Mesendoderm (in vitro differentiated cells): ENCODE measurements at regions not wholly inside any gene's neighbourhood (a gene's known extent, or its start where the extent isn't known, plus 50 kb on each side); places are given as distances from the start of the nearest gene placed in this dataset.

Source experiments
- DNase-seq: peaks from one replicate; pipeline ENCODE4 v3.0.0; 2013
- H2AK5ac ChIP-seq: 2 replicates; pipeline ENCODE4 v1.6.1; 2013; ENCODE audit warnings: low read length, inconsistent platforms
- H2BK120ac ChIP-seq: 2 replicates; pipeline ENCODE4 v1.6.1; 2013; ENCODE audit warnings: low read depth, mild to moderate bottlenecking, low read length, moderate library complexity, mixed read lengths
- H2BK15ac ChIP-seq: replicated peaks from 2 replicates; pipeline ENCODE4 v1.6.1; 2013; ENCODE audit warnings: low read depth, mild to moderate bottlenecking, moderate library complexity
- H2BK5ac ChIP-seq: 2 replicates; pipeline ENCODE4 v1.6.1; 2013; ENCODE audit warnings: low read length, inconsistent platforms
- H3K18ac ChIP-seq: 2 replicates; pipeline ENCODE4 v1.6.1; 2013; ENCODE audit warnings: mild to moderate bottlenecking, low read length, mixed read lengths
- H3K23ac ChIP-seq: one replicate; pipeline ENCODE4 v1.6.1; 2013; ENCODE audit warnings: low read length
- H3K27ac ChIP-seq: 2 replicates; pipeline ENCODE4 v1.5.1; 2013; ENCODE audit warnings: low read depth, mild to moderate bottlenecking, inconsistent platforms, low read length, moderate library complexity
- H3K27me3 ChIP-seq: 2 replicates; pipeline ENCODE4 v1.6.1; 2013; ENCODE audit warnings: low read length, control low read depth, mild to moderate bottlenecking, inconsistent platforms; ENCODE audit not compliant: insufficient read depth, poor library complexity
- H3K36me3 ChIP-seq: 2 replicates; pipeline ENCODE4 v1.6.1; 2013; ENCODE audit warnings: low read length, inconsistent platforms; ENCODE audit not compliant: control insufficient read depth, insufficient read depth
- H3K4ac ChIP-seq: one replicate; pipeline ENCODE4 v1.6.1; 2013; ENCODE audit warnings: low read depth, mild to moderate bottlenecking, low read length, moderate library complexity
- H3K4me1 ChIP-seq: 2 replicates; pipeline ENCODE4 v1.6.1; 2013; ENCODE audit warnings: low read depth, low read length, inconsistent platforms; ENCODE audit not compliant: control insufficient read depth
- H3K4me2 ChIP-seq: 2 replicates; pipeline ENCODE4 v1.6.1; 2013; ENCODE audit warnings: low read length
- H3K4me3 ChIP-seq: 2 replicates; pipeline ENCODE4 v1.5.1; 2013; ENCODE audit warnings: mild to moderate bottlenecking, low read length
- H3K56ac ChIP-seq: one replicate; pipeline ENCODE4 v1.6.1; 2013; ENCODE audit warnings: low read length
- H3K79me1 ChIP-seq: 2 replicates; pipeline ENCODE4 v1.6.1; 2013; ENCODE audit warnings: low read length, inconsistent platforms
- H3K79me2 ChIP-seq: 2 replicates; pipeline ENCODE4 v1.6.1; 2013; ENCODE audit warnings: mild to moderate bottlenecking, low read length; ENCODE audit not compliant: control insufficient read depth, insufficient read depth
- H3K9ac ChIP-seq: 2 replicates; pipeline ENCODE4 v1.6.1; 2013; ENCODE audit warnings: low read length, inconsistent platforms
- H4K5ac ChIP-seq: one replicate; pipeline ENCODE4 v1.6.1; 2013; ENCODE audit warnings: low read length
- H4K8ac ChIP-seq: one replicate; pipeline ENCODE4 v1.6.1; 2013; ENCODE audit warnings: low read depth, mild to moderate bottlenecking, control low read depth, low read length, moderate library complexity
- WGBS: extraction: QIAGEN DNeasy Blood & Tissue Kit; methylation state at CpG from one replicate; pipeline ENCODE4 v1.1.7; 2013; ENCODE audit warnings: low lambda C conversion rate, missing lambda C conversion rate; ENCODE audit not compliant: insufficient coverage; ENCODE audit errors: extremely low coverage; 5-methylcytosine and 5-hydroxymethylcytosine counted together

GRCh38 chr1:198861636-198862035, 222.8 kb downstream of the PTPRC start:
- no peak overlapping the region for H3K4ac ChIP-seq
- no peak overlapping the region for H3K56ac ChIP-seq
- no peak overlapping the region for H2BK120ac ChIP-seq
- H2BK15ac ChIP-seq: no peak overlapping the region
- WGBS: no CpG with 5 or more reads among the region's 2 CpGs
- no peak for DNase-seq
- H3K27me3 ChIP-seq: no peaks in the 10 kb centered on the region
- no peak overlapping the region for H3K27ac ChIP-seq
- no peak overlapping the region for H2AK5ac ChIP-seq
- no peak overlapping the region for H3K23ac ChIP-seq
- no peak overlapping the region for H4K8ac ChIP-seq
- no peaks in the 10 kb centered on the region for H3K79me1 ChIP-seq
- no peaks in the 10 kb centered on the region for H3K36me3 ChIP-seq
- H3K4me1 ChIP-seq: no peaks in the 10 kb centered on the region
- no peak overlapping the region for H3K18ac ChIP-seq
- H3K79me2 ChIP-seq: no peaks in the 10 kb centered on the region
- H3K4me2 ChIP-seq: no peak overlapping the region
- no peak overlapping the region for H4K5ac ChIP-seq
- no peak overlapping the region for H2BK5ac ChIP-seq
- no peak overlapping the region for H3K9ac ChIP-seq
- H3K4me3 ChIP-seq: no peak overlapping the region

- Histone ChIP-seq H3K56ac (no peak overlapping the region), H2BK120ac (no peak overlapping the region), H4K8ac (no peak overlapping the region), H2AK5ac (no peak overlapping the region), H2BK15ac (no peak overlapping the region), H2BK5ac (no peak overlapping the region), H3K4me3 (no peak overlapping the region), H3K27ac (no peak overlapping the region), H3K9ac (no peak overlapping the region), H3K18ac (no peak overlapping the region), H3K4me2 (no peak overlapping the region), H3K36me3 (no peaks in the 10 kb centered on the region), H3K4ac (no peak overlapping the region), H3K79me2 (no peaks in the 10 kb centered on the region), H3K23ac (no peak overlapping the region), H3K79me1 (no peaks in the 10 kb centered on the region), H4K5ac (no peak overlapping the region), H3K27me3 (no peaks in the 10 kb centered on the region), H3K4me1 (no peaks in the 10 kb centered on the region)
- WGBS: 100% methylated on average over 3 of the region's 4 CpGs
- DNase-seq: no peak
Observed at GRCh38 chr1:198864695-198865094, 225.9 kb downstream of the PTPRC start.

- no peak for DNase-seq
- no peak overlapping the region for H3K56ac ChIP-seq
- H3K4me1 ChIP-seq: no peaks in the 10 kb centered on the region
- H2BK5ac ChIP-seq: no peak overlapping the region
- H2BK120ac ChIP-seq: no peak overlapping the region
- no peak overlapping the region for H3K27ac ChIP-seq
- H3K36me3 ChIP-seq: no peaks in the 10 kb centered on the region
- H3K79me1 ChIP-seq: no peaks in the 10 kb centered on the region
- H2AK5ac ChIP-seq: no peak overlapping the region
- H4K5ac ChIP-seq: no peak overlapping the region
- no peak overlapping the region for H3K4ac ChIP-seq
- no peaks in the 10 kb centered on the region for H3K27me3 ChIP-seq
- no peak overlapping the region for H2BK15ac ChIP-seq
- no peak overlapping the region for H3K23ac ChIP-seq
- no peaks in the 10 kb centered on the region for H3K79me2 ChIP-seq
- WGBS: no CpG with 5 or more reads among the region's 2 CpGs
- H3K4me2 ChIP-seq: no peak overlapping the region
- no peak overlapping the region for H4K8ac ChIP-seq
- H3K18ac ChIP-seq: no peak overlapping the region
- H3K4me3 ChIP-seq: no peak overlapping the region
- H3K9ac ChIP-seq: no peak overlapping the region
Observed at GRCh38 chr1:198865319-198865718, 226.5 kb downstream of the PTPRC start.

DNA sequence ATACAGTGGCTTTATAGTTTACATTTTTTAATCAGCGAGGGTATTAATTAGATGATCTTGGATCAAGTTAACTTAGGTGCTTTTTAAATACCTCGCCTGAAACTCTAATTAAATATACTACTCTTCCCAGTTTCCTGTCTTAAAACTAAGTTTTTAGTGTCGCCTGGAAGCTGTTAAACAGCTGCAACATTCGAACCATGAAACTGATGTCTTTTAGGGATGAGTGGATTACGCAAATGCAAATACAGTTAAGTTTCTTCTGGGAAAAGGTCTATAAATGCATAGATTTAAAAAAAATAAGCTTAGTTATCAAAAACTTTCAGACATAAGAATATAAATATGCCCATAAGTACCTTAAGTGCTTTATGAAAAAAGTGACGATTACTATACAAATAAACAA, 228.3 kb downstream of the PTPRC start:
- no CpG with 5 or more reads among the region's 6 CpGs for WGBS
- H2BK120ac ChIP-seq: no peak overlapping the region
- no peak overlapping the region for H2BK5ac ChIP-seq
- no peak overlapping the region for H3K56ac ChIP-seq
- no peak overlapping the region for H3K9ac ChIP-seq
- no peaks in the 10 kb centered on the region for H3K79me1 ChIP-seq
- no peaks in the 10 kb centered on the region for H3K4me1 ChIP-seq
- no peaks in the 10 kb centered on the region for H3K79me2 ChIP-seq
- no peak overlapping the region for H3K4ac ChIP-seq
- H4K8ac ChIP-seq: no peak overlapping the region
- H2BK15ac ChIP-seq: no peak overlapping the region
- H3K27ac ChIP-seq: no peak overlapping the region
- H2AK5ac ChIP-seq: no peak overlapping the region
- H4K5ac ChIP-seq: no peak overlapping the region
- no peak overlapping the region for H3K23ac ChIP-seq
- no peak overlapping the region for H3K4me3 ChIP-seq
- DNase-seq: no peak
- no peak overlapping the region for H3K4me2 ChIP-seq
- no peaks in the 10 kb centered on the region for H3K27me3 ChIP-seq
- no peak overlapping the region for H3K18ac ChIP-seq
- no peaks in the 10 kb centered on the region for H3K36me3 ChIP-seq

DNA sequence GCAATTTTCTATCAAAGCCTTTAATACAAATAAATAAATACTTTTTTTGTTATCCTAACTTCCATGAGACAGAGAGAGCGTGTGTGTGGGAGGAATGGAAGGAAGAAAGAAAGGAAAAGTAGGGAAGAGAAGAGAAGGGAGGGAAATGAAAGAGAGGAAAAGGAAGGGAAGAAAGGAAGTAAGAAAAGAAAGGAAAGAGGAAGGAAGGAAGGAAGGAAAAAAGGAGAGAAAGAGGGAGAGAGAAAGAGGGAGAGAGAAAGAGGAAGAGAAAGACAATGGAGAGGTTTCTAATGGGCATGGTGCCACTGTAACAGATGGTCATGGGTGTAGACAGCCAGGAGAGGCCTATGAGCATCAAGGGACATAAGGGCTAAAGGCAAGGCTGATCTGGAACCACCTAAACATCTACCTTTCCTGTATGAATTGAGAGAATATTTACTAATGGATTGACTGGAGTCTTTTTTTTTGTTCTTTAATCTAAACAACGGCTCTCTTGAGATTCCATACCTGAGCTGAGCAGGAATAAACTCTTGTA, 234.9 kb downstream of the PTPRC start:
- no peaks in the 10 kb centered on the region for H3K36me3 ChIP-seq
- H3K79me1 ChIP-seq: no peaks in the 10 kb centered on the region
- H3K4me3 ChIP-seq: no peak overlapping the region
- H3K4me1 ChIP-seq: no peaks in the 10 kb centered on the region
- no peak overlapping the region for H2BK5ac ChIP-seq
- H3K9ac ChIP-seq: no peak overlapping the region
- no peak overlapping the region for H3K4ac ChIP-seq
- no peak overlapping the region for H4K8ac ChIP-seq
- no peak for DNase-seq
- no peak overlapping the region for H3K23ac ChIP-seq
- H3K27me3 ChIP-seq: no peaks in the 10 kb centered on the region
- no peak overlapping the region for H2BK120ac ChIP-seq
- 100% methylated on average over 1 of the region's 2 CpGs for WGBS
- H2BK15ac ChIP-seq: no peak overlapping the region
- H3K56ac ChIP-seq: no peak overlapping the region
- no peak overlapping the region for H4K5ac ChIP-seq
- no peak overlapping the region for H3K18ac ChIP-seq
- no peaks in the 10 kb centered on the region for H3K79me2 ChIP-seq
- no peak overlapping the region for H2AK5ac ChIP-seq
- no peak overlapping the region for H3K4me2 ChIP-seq
- H3K27ac ChIP-seq: no peak overlapping the region

DNA sequence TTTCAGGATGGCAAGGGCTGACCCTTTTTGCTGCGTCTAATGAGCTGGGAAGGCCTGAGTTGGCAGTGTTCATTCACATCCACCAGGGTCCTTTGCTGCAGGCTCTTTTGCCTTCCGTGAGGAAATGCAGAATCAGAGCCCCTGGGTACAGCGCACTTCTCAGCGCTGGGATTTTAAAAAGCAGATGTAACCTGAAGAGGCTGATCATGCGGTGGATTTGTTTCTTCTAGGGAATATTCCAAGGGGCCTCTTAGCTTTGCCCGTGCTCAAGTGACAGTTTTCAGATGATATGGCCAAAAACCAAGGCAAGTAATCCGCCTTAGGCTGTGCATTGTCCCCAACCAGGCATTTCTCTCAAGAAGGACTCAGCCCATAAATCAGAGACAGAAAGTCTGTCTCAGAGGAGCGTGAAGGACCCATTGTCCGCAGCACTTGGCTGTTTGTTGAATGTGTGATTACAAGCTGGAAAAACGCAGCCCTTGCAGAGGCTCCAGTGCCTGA, 237.6 kb downstream of the PTPRC start:
- Histone ChIP-seq H3K4me2 (no peak overlapping the region), H3K23ac (no peak overlapping the region), H3K4me1 (no peaks in the 10 kb centered on the region), H3K27me3 (no peaks in the 10 kb centered on the region), H3K27ac (no peak overlapping the region), H3K9ac (no peak overlapping the region), H3K79me2 (no peaks in the 10 kb centered on the region), H2BK120ac (no peak overlapping the region), H3K36me3 (no peaks in the 10 kb centered on the region), H3K79me1 (no peaks in the 10 kb centered on the region), H2AK5ac (no peak overlapping the region), H4K8ac (no peak overlapping the region), H3K4me3 (no peak overlapping the region), H2BK15ac (no peak overlapping the region), H3K18ac (no peak overlapping the region), H4K5ac (no peak overlapping the region), H2BK5ac (no peak overlapping the region), H3K4ac (no peak overlapping the region), H3K56ac (no peak overlapping the region)
- no CpG with 5 or more reads among the region's 10 CpGs for WGBS
- peak; percentile 44 for DNase-seq
